Endodermal cell (in vitro differentiated cells): ENCODE measurements at regions not wholly inside any gene's neighbourhood (a gene's known extent, or its start where the extent isn't known, plus 50 kb on each side); places are given as distances from the start of the nearest gene placed in this dataset.

Experiments used
- DNase-seq: peaks from one replicate; pipeline ENCODE4 v3.0.0-alpha.2; 2017
- H3K27ac ChIP-seq: 2 replicates; pipeline ENCODE4 v1.5.1; 2013; ENCODE audit warnings: mild to moderate bottlenecking, low read depth, low read length, moderate library complexity
- H3K27me3 ChIP-seq: 2 replicates; pipeline ENCODE4 v1.6.1; 2013; ENCODE audit warnings: mild to moderate bottlenecking, low read length, moderate library complexity; ENCODE audit not compliant: insufficient read depth, control insufficient read depth, poor library complexity, severe bottlenecking
- H3K36me3 ChIP-seq: 2 replicates; pipeline ENCODE4 v1.7.0; 2013; ENCODE audit warnings: mild to moderate bottlenecking, low read length, moderate library complexity; ENCODE audit not compliant: control insufficient read depth, insufficient read depth
- H3K4me1 ChIP-seq: one replicate; pipeline ENCODE4 v1.7.0; 2013; ENCODE audit warnings: low read length; ENCODE audit not compliant: control insufficient read depth, insufficient read depth
- H3K4me3 ChIP-seq: 2 replicates; pipeline ENCODE4 v1.5.1; 2013; ENCODE audit warnings: mild to moderate bottlenecking, low read length, moderate library complexity
- H3K9ac ChIP-seq: 2 replicates; pipeline ENCODE4 v1.6.1; 2013; ENCODE audit warnings: mild to moderate bottlenecking, low read length, moderate library complexity; ENCODE audit not compliant: poor library complexity, severe bottlenecking; ENCODE audit errors: extremely low read depth
- H3K9me3 ChIP-seq: 2 replicates; pipeline ENCODE4 v1.6.1; 2013; ENCODE audit warnings: mild to moderate bottlenecking, low read length, moderate library complexity; ENCODE audit not compliant: control insufficient read depth
- H3K27ac Mint-ChIP-seq: 2 replicates; pipeline ENCODE4 v1.8.0; 2020; ENCODE audit warnings: mixed read lengths
- H3K27me3 Mint-ChIP-seq: 2 replicates; pipeline ENCODE4 v1.8.0; 2021; ENCODE audit warnings: mild to moderate bottlenecking, mixed read lengths; ENCODE audit not compliant: insufficient read depth
- H3K36me3 Mint-ChIP-seq: 2 replicates; pipeline ENCODE4 v1.8.0; 2020; ENCODE audit warnings: low read depth, mixed read lengths
- H3K4me1 Mint-ChIP-seq: 2 replicates; pipeline ENCODE4 v1.8.0; 2020; ENCODE audit warnings: mixed read lengths
- H3K4me3 Mint-ChIP-seq: 2 replicates; pipeline ENCODE4 v1.8.0; 2020; ENCODE audit warnings: mild to moderate bottlenecking, moderate library complexity, mixed read lengths
- H3K9me3 Mint-ChIP-seq: 2 replicates; pipeline ENCODE4 v1.8.0; 2020; ENCODE audit warnings: mild to moderate bottlenecking, mixed read lengths
- CTCF ChIP-seq: fragments of 200-600 bp; sonication (generic); conservative IDR thresholded peaks from 2 replicates; pipeline ENCODE4 v1.5.0; 2021; ENCODE audit warnings: antibody characterized with exemption, mild to moderate bottlenecking
- WGBS, 2 experiments: methylation state at CpG; one replicate each; pipeline versions ENCODE4 v1.1.5 to v1.1.7; 2013; ENCODE audit warnings: missing lambda C conversion rate in 2 of 2, mixed read lengths in 1 of 2; ENCODE audit not compliant: insufficient coverage in 1 of 2, insufficient read length in 1 of 2; 5-methylcytosine and 5-hydroxymethylcytosine counted together

- H3K4me3 Mint-ChIP-seq: no peak overlapping the region
- H3K36me3 Mint-ChIP-seq: no peaks in the 10 kb centered on the region
- TF ChIP-seq CTCF: no peak
- no peaks in the 10 kb centered on the region for H3K27me3 Mint-ChIP-seq
- H3K27ac ChIP-seq: no peak overlapping the region
- H3K9me3 Mint-ChIP-seq: peaks cover 4% of the 10 kb centered on the region
- H3K36me3 ChIP-seq: no peaks in the 10 kb centered on the region
- H3K27me3 ChIP-seq: no peaks in the 10 kb centered on the region
- H3K9ac ChIP-seq: no peak overlapping the region
- H3K4me1 ChIP-seq: no peaks in the 10 kb centered on the region
- no peak for DNase-seq
- no peak overlapping the region for H3K4me3 ChIP-seq
- H3K4me1 Mint-ChIP-seq: no peaks in the 10 kb centered on the region
- no peak overlapping the region for H3K27ac Mint-ChIP-seq
- H3K9me3 ChIP-seq: no peaks in the 10 kb centered on the region
Measured at GRCh38 chr2:106948540-106948939, 62.6 kb upstream of the ST6GAL2 start.

GRCh38 chr2:106953236-106953635 lies 67.3 kb upstream of the ST6GAL2 start:
- no peaks in the 10 kb centered on the region for H3K27me3 ChIP-seq
- WGBS, 2 experiments: 94 to 99% methylated on average over 3 to 5 of the region's 5 CpGs
- H3K4me3 Mint-ChIP-seq: no peak overlapping the region
- H3K9me3 ChIP-seq: no peaks in the 10 kb centered on the region
- no peaks in the 10 kb centered on the region for H3K36me3 ChIP-seq
- no peak overlapping the region for H3K27ac ChIP-seq
- H3K4me3 ChIP-seq: no peak overlapping the region
- H3K9ac ChIP-seq: no peak overlapping the region
- no peak overlapping the region for H3K27ac Mint-ChIP-seq
- H3K4me1 ChIP-seq: no peaks in the 10 kb centered on the region
- TF ChIP-seq CTCF: no peak
- H3K27me3 Mint-ChIP-seq: no peaks in the 10 kb centered on the region
- no peaks in the 10 kb centered on the region for H3K36me3 Mint-ChIP-seq
- no peaks in the 10 kb centered on the region for H3K9me3 Mint-ChIP-seq
- DNase-seq: no peak
- no peaks in the 10 kb centered on the region for H3K4me1 Mint-ChIP-seq

- Mint-ChIP-seq H3K9me3 (no peaks in the 10 kb centered on the region), H3K27me3 (no peaks in the 10 kb centered on the region), H3K4me1 (no peaks in the 10 kb centered on the region), H3K4me3 (no peak overlapping the region), H3K36me3 (no peaks in the 10 kb centered on the region), H3K27ac (no peak overlapping the region)
- no peaks in the 10 kb centered on the region for H3K36me3 ChIP-seq
- no peak for TF ChIP-seq CTCF
- no peaks in the 10 kb centered on the region for H3K27me3 ChIP-seq
- no peak overlapping the region for H3K27ac ChIP-seq
- H3K4me3 ChIP-seq: no peak overlapping the region
- H3K9ac ChIP-seq: no peak overlapping the region
- no peaks in the 10 kb centered on the region for H3K9me3 ChIP-seq
- 64 to 77% methylated on average over 3 to 4 of the region's 5 CpGs for WGBS, 2 experiments
- DNase-seq: no peak
- no peaks in the 10 kb centered on the region for H3K4me1 ChIP-seq
Measured at GRCh38 chr2:106953779-106954178, 67.8 kb upstream of the ST6GAL2 start.
